HG03175 (cell line): ENCODE measurements at regions not wholly inside any gene's neighbourhood (a gene's known extent, or its start where the extent isn't known, plus 50 kb on each side); places are given as distances from the start of the nearest gene placed in this dataset.

ENCODE experiments used
- ATAC-seq: cut with Tn5 transposase; IDR thresholded peaks from one replicate; pipeline ENCODE4 v1.9.1; 2021; ENCODE audit warnings: mild to moderate bottlenecking, moderate library complexity; ENCODE audit not compliant: unreplicated experiment

DNA sequence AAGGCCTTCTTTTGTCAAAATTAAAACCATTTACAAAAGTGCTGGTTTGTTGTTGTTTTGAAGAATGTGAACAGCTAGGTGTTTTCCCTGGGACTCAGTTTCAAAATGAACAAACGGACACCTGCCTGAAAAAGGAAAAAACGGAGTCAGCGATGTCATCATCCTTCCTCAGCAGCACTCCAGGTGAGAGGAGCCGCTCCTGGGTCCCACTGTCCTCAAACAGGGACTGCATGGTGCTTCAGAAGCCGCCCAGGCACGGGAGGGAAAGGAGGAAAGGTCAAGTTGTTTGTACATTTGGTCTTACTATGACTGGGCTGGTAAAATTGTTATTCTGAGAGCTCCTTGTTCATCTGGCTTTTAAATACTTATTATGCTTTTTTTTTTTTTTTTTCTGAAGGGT is 69.0 kb upstream of the ZSWIM6 start:
- no peak for ATAC-seq

DNA sequence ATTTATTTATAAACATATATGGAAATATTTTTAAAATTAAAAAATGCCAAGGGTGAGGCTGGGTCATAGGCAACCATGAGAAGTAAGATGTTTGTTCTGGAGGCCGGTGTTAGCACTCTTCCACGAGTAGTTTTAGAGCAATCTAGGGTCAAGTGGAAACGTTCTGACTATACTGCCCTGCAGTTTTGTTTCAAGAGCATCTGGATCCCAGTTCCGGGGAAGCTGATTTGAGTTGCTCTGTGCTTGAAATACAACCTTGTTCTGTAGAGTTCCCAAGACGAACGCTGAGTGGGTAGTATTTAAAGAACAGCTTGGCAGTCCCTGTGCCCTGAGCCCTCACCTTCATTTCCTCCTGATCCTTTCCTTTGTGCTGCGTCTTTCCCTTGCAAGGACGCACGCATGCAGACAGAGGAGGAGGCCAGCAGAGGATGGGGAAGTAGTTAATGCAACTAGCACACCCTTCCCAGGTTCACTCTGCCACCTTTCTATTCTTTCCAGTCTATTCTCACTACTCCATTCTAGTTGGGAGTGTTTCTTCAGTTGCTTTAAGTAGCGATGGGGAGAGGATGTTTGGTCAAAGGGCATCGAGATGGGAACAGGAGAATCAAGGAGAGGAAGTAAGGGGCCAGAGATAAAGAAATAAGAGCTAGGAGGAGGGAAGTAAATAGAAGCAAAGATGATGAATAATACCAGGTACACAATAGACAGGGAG is 68.3 kb upstream of the ZSWIM6 start:
- no peak for ATAC-seq

DNA sequence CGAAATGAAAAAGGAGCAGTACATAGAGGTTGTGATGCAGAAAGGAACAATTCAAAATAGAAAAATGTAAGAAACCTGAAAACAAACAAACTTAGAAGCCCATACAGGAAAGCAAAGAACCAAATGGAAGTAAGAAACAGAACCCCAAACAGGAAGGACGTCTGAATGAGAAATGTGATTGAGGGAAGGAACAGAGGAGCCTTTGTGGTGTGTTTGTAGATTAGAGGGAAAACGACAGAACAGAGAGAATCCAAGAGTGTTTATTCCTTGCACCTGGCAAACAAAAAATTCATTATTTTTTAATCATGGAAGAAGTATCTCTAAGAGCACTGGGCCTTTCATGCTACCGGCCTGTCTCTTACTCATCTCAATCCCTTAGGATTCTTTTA is 67.8 kb upstream of the ZSWIM6 start:
- ATAC-seq = no peak

DNA sequence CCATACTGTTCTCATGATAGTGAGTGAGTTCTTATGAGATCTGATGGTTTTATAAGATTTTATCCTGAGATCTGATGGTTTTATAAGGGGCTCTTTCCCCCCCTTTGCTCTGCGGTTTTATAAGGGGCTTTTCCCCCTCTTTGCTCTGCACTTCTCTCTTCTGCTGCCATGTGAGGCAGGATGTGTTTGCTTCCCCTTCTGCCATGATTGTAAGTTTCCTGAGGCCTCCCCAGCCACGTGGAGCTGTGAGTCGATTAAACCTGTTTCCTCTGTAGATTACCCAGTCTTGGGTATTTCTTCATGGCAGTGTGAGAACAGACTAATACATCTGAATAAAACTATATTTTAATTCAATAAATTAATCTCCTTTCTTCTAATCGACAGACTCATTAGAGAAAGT is 64.9 kb upstream of the ZSWIM6 start:
- ATAC-seq = no peak

DNA sequence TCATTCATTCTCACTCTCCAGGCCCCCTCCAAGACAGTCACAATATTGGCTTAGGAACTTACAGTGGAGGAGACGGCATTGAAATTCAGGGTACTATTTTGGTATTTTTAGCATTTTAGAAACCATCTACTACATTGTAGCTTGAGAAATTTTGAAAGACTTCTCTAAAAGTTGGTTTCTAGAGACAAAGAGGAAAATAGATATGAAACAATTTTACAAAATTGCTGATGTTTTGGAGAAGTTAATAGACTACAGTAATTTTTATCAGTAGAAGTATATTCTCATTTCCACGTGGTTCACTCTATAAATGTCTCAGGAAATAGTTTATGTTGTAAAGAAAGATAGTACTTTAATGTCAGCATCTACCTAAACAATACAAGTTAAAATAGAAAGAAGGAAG is 63.2 kb upstream of the ZSWIM6 start:
- ATAC-seq = no peak

DNA sequence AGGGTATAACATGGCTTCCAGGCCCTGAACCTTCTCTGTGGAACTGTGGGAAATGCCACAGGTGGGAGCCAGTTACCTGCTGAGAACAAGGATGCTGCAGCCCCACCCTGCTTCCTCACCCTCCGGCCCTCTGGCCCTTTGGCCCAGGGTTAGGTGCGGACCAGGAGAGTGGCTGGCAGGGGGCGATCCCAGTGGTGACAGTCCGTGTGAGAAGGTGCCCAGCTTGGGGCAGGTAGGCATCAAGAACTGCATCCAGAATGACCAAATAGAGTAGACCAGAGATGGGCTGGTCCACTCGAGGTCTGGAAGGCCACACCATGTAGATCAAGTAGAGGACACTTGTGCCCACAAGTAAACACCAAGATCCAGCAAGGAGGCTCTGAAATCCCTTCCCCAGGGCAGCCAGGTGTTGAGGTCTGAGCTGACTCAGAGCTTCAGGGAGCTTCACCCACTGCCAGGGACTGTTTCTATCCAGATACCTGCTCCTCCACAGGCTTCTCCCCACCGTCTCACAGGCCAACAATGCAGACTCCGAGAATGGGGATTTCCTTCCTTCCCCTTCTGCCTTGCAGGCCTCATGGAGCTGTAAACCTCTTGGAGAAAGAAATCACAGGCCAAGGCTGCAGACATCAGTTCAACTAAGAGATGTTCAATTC is 61.4 kb upstream of the ZSWIM6 start:
- ATAC-seq = no peak

DNA sequence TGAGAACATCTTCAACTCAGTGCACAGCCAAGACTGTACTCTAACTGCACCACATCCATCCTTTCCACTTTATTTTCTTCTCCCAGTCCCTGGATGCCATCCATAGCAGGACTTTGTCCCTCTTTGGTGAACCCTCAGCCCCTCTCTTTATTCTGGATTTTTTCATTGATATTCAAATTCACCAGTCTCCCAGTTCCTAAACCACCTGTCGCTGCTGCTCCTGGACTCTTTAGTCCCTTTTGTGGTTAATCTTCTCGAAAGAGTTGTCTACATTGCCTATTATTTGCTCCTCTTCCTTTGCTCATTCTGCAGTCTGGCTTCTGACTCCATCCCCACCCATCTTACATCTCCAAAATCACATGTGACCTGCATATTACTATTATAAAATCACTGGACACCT is 59.4 kb upstream of the ZSWIM6 start:
- no peak for ATAC-seq

DNA sequence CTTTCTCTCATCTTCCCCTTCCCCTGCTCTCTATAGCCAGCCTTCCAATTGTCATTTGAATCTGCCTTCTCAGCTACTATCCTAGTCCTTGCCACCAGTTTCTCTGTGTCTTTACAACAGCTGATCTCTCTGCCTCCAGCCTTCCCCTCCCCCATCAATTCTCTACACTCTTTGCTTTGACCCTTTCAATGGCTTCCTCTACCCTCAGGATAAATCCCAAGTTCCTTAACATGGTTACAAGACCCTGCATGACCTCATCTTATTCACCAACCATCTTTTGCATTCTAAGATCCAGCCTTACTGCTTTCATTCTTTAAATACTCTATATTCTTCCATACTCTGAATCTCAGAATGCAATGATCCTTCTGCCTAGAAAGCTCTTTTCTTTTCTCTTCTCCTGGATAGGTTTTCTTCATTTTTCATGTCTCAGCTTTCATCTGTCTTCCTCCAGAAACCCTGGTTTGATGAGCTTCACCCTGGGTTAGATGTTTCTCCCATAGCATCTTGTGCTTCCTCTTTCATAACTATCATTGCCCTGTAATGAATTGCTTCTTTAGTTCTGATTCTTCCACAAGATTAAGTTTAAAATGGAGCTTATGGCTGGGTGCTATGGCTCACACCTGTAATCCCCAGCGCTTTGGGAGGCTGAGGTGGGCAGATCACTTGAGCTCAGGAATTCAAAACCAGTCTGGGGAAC is 58.6 kb upstream of the ZSWIM6 start:
- ATAC-seq = no peak

DNA sequence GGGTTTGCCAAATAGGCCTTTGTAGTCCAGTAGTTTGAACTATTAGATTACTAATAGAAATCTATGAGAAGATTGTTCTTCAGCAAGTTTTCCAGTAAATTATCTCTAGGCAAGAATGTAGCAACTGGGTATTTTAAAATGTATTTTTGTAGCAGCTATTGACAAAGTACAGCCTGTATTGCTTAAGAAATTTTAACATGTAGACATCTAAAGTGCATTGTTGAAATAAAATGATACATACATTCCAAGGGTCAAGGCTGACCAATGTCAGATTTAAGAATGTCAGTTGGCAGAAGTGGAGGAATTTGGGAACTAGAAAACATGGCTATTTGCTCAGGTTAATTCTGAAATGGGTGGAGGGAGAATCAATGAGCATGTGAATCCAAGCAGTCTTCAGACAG is 57.5 kb upstream of the ZSWIM6 start:
- ATAC-seq = no peak

DNA sequence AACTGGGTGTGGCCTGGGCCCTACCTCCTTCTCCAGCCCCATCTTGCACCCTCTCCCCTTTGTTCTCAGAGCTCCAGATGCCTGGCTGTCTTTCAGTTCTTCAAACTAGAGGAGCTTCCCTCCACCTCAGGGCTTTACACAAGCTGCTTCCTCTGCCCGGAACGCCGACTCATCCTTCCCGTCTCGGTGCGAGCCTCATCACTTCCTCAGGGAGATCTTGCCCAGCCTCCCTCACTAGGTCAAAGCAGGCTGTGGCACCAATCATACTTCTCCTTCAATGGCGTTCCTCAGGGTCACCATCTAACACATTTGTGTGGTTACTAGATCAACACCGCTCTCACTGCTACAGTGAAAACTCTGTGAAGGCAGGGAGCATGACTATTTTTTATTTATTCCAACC is 56.2 kb upstream of the ZSWIM6 start:
- ATAC-seq = no peak

DNA sequence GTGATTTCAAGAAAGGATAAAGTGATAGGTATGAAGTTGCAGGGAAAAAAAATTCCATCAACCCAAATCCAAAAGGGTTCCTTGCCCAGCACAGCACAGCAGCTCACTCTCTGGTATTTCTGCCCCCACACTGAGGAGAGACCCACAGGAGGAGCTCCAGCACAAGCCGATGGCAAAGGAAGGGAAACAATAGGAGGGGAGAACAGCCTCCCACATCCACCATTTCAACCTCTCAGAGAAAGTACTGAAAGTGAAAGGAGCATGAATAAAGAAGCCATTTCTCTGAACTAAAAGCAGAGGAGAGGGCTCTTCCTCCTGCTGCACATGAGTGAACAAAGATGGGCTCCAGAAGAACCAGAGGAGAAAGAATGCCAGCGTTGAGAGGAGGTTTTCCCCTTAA is 54.9 kb upstream of the ZSWIM6 start:
- ATAC-seq = no peak

DNA sequence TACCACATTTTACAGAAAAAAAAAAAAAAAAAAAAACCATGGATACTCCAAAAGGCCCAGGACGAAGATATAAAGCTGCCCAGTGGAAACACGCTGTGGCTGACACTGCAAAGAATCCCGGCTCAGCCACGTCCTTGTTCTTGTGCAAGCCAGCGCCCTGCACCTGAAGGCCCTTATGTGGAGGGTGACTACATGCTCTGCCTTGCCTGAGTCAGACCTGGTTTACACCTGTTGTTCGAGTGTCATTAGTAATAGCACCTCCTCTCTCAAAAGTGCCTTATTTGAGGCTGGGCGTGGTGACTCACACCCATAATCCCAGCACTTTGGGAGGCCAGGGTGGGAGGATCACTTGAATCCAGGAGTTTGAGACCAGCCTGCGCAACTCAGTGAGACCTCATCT is 54.3 kb upstream of the ZSWIM6 start:
- ATAC-seq = no peak

DNA sequence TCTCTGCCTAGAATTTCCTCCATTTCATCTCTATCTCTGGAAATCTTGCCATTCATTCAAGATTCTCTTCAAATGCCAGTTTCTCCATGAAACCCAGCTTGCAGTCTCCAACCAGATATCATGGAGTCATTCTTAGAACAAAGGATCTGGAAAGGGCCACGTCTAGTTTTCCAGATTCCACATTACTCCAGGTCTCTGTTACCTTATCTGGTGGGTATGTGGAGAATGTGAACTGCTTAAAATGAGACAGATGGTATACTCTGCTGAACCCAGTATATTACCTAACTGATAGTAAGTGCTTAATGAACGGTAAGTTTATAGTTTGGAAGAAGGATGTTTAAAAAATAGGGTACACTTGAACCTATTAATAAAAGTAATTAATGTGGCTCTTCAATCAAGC is 52.3 kb upstream of the ZSWIM6 start:
- no peak for ATAC-seq

DNA sequence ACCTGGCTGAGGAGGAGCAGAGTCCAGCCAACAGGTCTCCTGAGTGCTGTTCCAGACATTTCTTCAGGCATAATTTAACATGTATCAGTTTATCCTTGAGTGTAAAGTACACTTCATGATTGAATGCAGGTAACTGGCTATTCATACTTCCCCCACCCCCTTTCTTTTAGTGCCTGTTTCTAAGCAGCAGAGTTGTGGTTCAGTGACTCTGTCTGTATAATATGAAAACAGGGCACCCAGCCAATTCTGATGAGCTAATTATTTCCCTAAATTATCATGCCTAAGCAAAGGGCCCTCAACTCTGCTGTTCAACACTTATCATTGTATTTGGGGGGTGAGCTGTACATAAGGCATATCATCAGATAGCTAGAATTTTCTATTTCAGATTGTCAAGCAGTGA is 51.9 kb upstream of the ZSWIM6 start:
- peak; percentile 54 for ATAC-seq

DNA sequence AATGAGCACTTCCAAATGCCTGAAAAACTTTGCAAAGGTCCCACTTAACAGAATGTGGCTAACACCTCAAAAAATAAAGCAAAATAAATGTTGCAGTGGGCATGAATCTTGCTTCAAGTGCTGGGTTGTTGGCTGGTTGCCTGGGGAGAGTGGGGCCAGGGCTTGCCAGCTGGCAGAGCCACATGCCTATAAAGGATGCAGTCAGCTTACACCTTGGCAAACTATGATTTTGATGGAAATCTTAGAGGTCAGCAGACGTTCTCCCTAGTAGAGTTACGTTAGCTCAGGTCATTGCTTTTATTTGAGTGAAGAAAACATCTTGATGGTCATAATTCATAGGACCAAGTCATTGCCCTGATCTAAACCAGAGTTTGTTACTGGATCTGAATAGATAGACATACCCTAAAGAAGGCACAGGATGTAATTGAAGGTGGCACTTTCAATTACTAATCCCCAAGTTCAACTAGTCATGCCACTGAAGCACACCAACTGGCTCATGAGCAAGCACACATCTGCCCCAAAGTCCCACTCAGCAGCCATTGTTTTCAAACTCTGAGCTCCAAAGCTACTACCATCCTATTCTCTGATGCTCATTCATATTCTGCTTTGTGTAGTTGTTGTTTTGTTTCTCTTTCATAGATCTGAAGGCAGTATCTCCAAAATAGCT is 51.2 kb upstream of the ZSWIM6 start:
- ATAC-seq = no peak

DNA sequence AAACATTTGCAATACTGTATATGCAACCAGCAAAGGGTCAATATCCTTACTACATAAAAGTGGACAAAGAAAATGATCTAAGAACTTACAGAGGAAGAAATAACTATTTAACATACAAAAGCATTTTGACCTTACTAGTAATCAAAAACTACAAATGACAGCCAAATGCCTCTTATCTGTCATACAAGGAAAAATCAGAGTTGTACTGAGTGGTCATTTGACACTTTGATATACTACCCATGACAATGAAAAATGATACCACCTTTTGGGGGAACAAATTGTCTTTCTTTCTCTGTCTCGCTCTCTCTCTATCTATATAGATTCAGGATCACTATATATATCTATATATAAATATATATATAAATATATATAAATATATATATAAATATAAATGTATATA is 50.4 kb upstream of the ZSWIM6 start:
- no peak for ATAC-seq
